Lower lobe of right lung (tissue), 2 donors: ENCODE measurements at regions not wholly inside any gene's neighbourhood (a gene's known extent, or its start where the extent isn't known, plus 50 kb on each side); places are given as distances from the start of the nearest gene placed in this dataset.

Experiments
- ATAC-seq, 2 donors: fragments of 200-7000 bp; cut with Tn5 transposase; one replicate each; pipeline ENCODE4 v1.9.1; 2020 to 2022; ENCODE audit warnings: mild to moderate bottlenecking in 2 of 2, moderate library complexity in 2 of 2
- DNase-seq: peaks from one replicate; pipeline ENCODE4 v3.0.0-alpha.2; 2020
- H3K27ac ChIP-seq: fragments of 200-600 bp; one replicate; pipeline ENCODE4 v1.8.0; 2022
- H3K27me3 ChIP-seq: fragments of 200-600 bp; one replicate; pipeline ENCODE4 v1.8.0; 2022; ENCODE audit warnings: low read depth
- H3K36me3 ChIP-seq: fragments of 200-600 bp; one replicate; pipeline ENCODE4 v1.8.0; 2022; ENCODE audit warnings: mild to moderate bottlenecking
- H3K4me1 ChIP-seq: fragments of 200-600 bp; one replicate; pipeline ENCODE4 v1.8.0; 2022
- H3K4me3 ChIP-seq: fragments of 200-600 bp; one replicate; pipeline ENCODE4 v1.8.0; 2022; ENCODE audit warnings: mild to moderate bottlenecking
- H3K9me3 ChIP-seq: fragments of 200-600 bp; one replicate; pipeline ENCODE4 v1.8.0; 2022
- CTCF ChIP-seq: fragments of 200-600 bp; IDR thresholded peaks from one replicate; pipeline ENCODE4 v1.8.0; 2022; ENCODE audit warnings: antibody characterized with exemption, mild to moderate bottlenecking
- intact Hi-C: fragments of 100-400 bp; cut with DNase I; formaldehyde crosslinking; loops from one replicate; pipeline ENCODE4 v1.11.0; 2022
- donor health status: DM: no; HTN: yes; CAD: no; lungs with severe emphysema.

- Histone ChIP-seq H3K27ac (no peak overlapping the region), H3K4me1 (no peaks in the 10 kb centered on the region), H3K27me3 (no peaks in the 10 kb centered on the region), H3K36me3 (no peaks in the 10 kb centered on the region), H3K4me3 (no peak overlapping the region), H3K9me3 (no peaks in the 10 kb centered on the region)
- no peak for ATAC-seq
- DNase-seq = no peak
- intact Hi-C loops = no loop called here
- no peak for TF ChIP-seq CTCF
Measured at GRCh38 chr2:212626371-212626918, 87.8 kb upstream of the ERBB4 start.

- intact Hi-C loops = no loop called here
- Histone ChIP-seq H3K4me1 (no peaks in the 10 kb centered on the region), H3K36me3 (no peaks in the 10 kb centered on the region), H3K4me3 (no peak overlapping the region), H3K27ac (no peak overlapping the region), H3K9me3 (no peaks in the 10 kb centered on the region), H3K27me3 (no peaks in the 10 kb centered on the region)
- DNase-seq (no peak), ATAC-seq (no peak)
- TF ChIP-seq CTCF = no peak
Measured at GRCh38 chr2:212619954-212620353, 81.4 kb upstream of the ERBB4 start.

DNA sequence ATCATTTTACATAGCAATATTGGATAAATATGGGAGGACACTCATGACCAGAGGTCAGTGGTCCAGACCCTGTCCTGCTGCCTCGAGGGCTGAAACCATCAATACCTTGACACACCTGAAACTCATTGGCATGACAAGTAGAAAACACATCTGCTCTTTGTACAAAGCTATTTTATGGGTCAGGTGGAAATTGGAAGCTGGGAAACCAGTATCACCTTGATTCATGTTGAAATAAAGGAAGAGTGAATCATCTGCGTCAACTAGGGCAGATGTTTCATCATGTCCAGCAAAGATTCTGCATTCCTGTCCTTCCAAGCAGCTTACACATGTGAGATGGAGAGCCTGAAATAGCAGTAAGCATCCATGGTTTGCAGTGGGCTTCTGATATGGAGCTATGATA lies 80.0 kb upstream of the ERBB4 start:
- Histone ChIP-seq H3K4me1 (no peaks in the 10 kb centered on the region), H3K36me3 (no peaks in the 10 kb centered on the region), H3K9me3 (no peaks in the 10 kb centered on the region), H3K27ac (no peak overlapping the region), H3K27me3 (no peaks in the 10 kb centered on the region), H3K4me3 (no peak overlapping the region)
- intact Hi-C loops = no loop called here
- DNase-seq (no peak), ATAC-seq (no peak)
- no peak for TF ChIP-seq CTCF

- no peaks in the 10 kb centered on the region for H3K4me1 ChIP-seq
- intact Hi-C loops = no loop called here
- no peaks in the 10 kb centered on the region for H3K36me3 ChIP-seq
- H3K4me3 ChIP-seq = no peak overlapping the region
- TF ChIP-seq CTCF = no peak
- H3K27me3 ChIP-seq = no peaks in the 10 kb centered on the region
- H3K27ac ChIP-seq = no peak overlapping the region
- ATAC-seq (no peak), DNase-seq (no peak)
- no peaks in the 10 kb centered on the region for H3K9me3 ChIP-seq
Measured at GRCh38 chr2:212610872-212611425, 72.3 kb upstream of the ERBB4 start.

DNA sequence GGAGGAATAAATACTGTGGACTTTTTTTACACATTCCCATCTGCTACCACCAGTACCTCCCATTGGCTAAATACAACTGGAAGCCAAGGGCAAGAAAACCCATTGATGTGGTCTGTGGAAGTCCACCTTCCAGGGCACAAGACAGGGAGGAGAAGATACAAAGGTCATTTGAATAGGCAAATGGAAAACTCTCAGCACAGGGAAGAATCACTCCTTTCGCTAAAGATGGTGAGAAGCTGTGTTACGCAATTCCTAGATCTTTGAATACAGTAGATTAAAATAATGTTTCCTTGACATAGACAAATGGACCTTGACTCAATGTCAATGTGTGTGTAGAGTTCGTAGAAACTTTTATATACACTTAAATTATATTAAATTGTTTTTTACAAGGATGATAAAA lies 70.9 kb upstream of the ERBB4 start:
- H3K9me3 ChIP-seq = no peaks in the 10 kb centered on the region
- no peaks in the 10 kb centered on the region for H3K36me3 ChIP-seq
- intact Hi-C loops = no loop called here
- ATAC-seq = no peak
- TF ChIP-seq CTCF = no peak
- H3K27me3 ChIP-seq = no peaks in the 10 kb centered on the region
- H3K4me1 ChIP-seq = no peaks in the 10 kb centered on the region
- H3K4me3 ChIP-seq = no peak overlapping the region
- DNase-seq = no peak
- no peak overlapping the region for H3K27ac ChIP-seq

GRCh38 chr2:212607080-212607479 lies 68.5 kb upstream of the ERBB4 start:
- H3K4me3 ChIP-seq = no peak overlapping the region
- H3K36me3 ChIP-seq = no peaks in the 10 kb centered on the region
- intact Hi-C loops = no loop called here
- H3K4me1 ChIP-seq = no peaks in the 10 kb centered on the region
- DNase-seq (no peak), ATAC-seq (no peak)
- no peak overlapping the region for H3K27ac ChIP-seq
- no peak for TF ChIP-seq CTCF
- no peaks in the 10 kb centered on the region for H3K27me3 ChIP-seq
- no peaks in the 10 kb centered on the region for H3K9me3 ChIP-seq
